ENCODE measurements at regions not wholly inside any gene's neighbourhood (a gene's known extent, or its start where the extent isn't known, plus 50 kb on each side); places are given as distances from the start of the nearest gene placed in this dataset.
"Not testable (repeated sequence)": the region's sequence is repeated elsewhere in the genome, so short reads cannot be mapped to it uniquely, and the experiment has no call there.

DNA sequence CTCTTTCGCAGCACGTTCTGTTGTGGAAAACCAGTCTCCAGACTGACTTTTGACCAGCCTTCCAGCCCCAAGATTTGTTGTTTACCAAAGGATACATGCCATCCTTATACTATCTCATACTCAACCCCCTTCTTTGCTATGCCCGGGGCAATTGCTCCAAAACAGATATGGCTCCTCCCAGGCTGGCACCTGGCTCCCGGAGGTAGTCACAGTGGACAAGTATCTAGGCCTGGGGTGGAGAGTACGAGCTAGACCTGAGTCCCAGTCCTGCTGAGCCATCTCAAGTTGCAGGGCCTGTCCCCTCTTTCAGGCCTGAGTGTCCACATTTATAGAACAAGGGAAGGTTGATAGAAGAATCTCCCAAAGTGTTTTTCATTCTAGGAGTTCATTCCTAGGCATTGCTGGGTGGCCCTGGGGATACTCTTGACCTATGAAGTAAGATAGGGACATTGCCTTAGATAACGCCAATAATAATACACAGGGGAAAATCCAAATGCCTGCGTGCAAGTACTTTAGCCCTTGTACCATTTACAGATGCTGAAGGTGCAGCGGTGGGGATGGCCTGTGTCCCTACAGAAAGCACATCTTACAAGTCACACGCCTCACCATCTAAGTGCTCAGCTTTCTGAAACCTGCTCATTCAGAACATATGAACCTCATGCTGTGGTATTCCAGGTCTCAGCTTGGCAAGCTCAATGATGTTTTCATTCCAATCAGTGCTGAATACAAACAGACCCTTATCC, 136.7 kb upstream of the MAMLD1 start:
- in situ Hi-C loops (cut with HindIII; ENCODE audit: low sequenced_read_pairs) = no loop called here
- no peak overlapping the region for H3K4me3 ChIP-seq (ENCODE audit: low read depth, low read length)
- TF ChIP-seq, protein P1, sequence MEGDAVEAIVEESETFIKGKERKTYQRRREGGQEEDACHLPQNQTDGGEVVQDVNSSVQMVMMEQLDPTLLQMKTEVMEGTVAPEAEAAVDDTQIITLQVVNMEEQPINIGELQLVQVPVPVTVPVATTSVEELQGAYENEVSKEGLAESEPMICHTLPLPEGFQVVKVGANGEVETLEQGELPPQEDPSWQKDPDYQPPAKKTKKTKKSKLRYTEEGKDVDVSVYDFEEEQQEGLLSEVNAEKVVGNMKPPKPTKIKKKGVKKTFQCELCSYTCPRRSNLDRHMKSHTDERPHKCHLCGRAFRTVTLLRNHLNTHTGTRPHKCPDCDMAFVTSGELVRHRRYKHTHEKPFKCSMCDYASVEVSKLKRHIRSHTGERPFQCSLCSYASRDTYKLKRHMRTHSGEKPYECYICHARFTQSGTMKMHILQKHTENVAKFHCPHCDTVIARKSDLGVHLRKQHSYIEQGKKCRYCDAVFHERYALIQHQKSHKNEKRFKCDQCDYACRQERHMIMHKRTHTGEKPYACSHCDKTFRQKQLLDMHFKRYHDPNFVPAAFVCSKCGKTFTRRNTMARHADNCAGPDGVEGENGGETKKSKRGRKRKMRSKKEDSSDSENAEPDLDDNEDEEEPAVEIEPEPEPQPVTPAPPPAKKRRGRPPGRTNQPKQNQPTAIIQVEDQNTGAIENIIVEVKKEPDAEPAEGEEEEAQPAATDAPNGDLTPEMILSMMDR (IDR thresholded peaks at IDR 0.05; ENCODE audit: low read depth, low read length, missing control alignments) = no peak
- no peak for DNase-seq (ENCODE audit: low read depth)

GRCh38 chrX:150227321-150227860, 135.7 kb upstream of the MAMLD1 start:
- TF ChIP-seq, protein P1 (IDR thresholded peaks at IDR 0.05; ENCODE audit: low read depth, low read length, missing control alignments) = no peak
- H3K4me3 ChIP-seq (ENCODE audit: low read depth, low read length) = no peak overlapping the region
- in situ Hi-C loops (cut with HindIII; ENCODE audit: low sequenced_read_pairs) = no loop called here
- no peak for DNase-seq (ENCODE audit: low read depth)

DNA sequence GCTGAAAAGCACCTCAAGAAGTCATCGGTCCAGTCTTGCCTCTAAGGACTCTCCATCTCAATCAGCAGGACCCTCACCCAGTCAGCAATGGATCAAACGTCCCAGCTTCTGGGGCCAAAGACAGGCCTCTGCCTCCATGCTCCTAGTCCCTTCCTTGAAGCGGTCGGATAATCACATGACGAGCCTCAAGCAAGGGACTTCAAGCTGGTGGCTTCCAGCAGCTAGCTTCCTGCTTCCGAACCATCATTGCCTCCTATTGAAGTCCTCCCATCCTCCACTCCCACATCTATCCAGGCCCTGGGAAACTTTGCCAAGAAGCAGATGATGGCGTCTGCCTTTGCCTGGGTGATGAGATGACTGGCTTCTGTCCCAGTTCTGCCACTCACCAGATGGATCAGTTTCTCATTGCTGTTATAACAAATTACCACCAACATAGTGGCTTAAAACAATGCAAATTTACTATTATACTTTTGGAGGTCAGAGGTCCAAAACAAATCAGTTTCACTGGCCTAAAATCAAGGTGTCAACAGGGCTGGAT, 135.2 kb upstream of the MAMLD1 start:
- no peak overlapping the region for H3K4me3 ChIP-seq (ENCODE audit: low read depth, low read length)
- no peak for DNase-seq (ENCODE audit: low read depth)
- TF ChIP-seq, protein P1 (IDR thresholded peaks at IDR 0.05; ENCODE audit: low read depth, low read length, missing control alignments) = no peak
- in situ Hi-C loops (cut with HindIII; ENCODE audit: low sequenced_read_pairs) = no loop called here

GRCh38 chrX:150228431-150228830, 134.7 kb upstream of the MAMLD1 start:
- no peak for DNase-seq (ENCODE audit: low read depth)
- in situ Hi-C loops (cut with HindIII; ENCODE audit: low sequenced_read_pairs) = no loop called here
- H3K4me3 ChIP-seq (ENCODE audit: low read depth, low read length) = no peak overlapping the region
- TF ChIP-seq, protein P1 (IDR thresholded peaks at IDR 0.05; ENCODE audit: low read depth, low read length, missing control alignments) = no peak

DNA sequence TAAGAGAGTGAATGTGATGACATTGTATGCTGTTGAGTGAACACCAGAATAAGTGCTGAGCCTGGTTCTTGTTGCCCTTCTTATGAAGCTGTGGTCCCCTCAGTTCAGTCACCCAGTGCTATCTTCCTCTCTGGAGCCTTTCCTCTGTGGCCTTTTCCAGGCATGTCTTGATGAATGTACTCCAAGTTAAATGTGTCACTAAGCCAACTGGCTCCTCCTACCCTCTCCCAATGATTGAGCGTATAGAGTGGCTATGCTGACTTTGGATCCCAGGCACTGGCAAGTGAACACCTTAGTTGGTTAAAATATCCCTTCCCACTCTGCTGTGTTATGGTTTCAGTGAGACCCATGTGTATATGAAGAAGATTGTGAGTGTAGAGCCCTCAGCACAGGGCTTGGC, 134.1 kb upstream of the MAMLD1 start:
- TF ChIP-seq, protein P1 (IDR thresholded peaks at IDR 0.05; ENCODE audit: low read depth, low read length, missing control alignments) = no peak
- DNase-seq (ENCODE audit: low read depth) = no peak
- in situ Hi-C loops (cut with HindIII; ENCODE audit: low sequenced_read_pairs) = no loop called here
- H3K4me3 ChIP-seq (ENCODE audit: low read depth, low read length) = no peak overlapping the region

- TF ChIP-seq, protein P1 (IDR thresholded peaks at IDR 0.05; ENCODE audit: low read depth, low read length, missing control alignments) = no peak
- DNase-seq (ENCODE audit: low read depth) = no peak
- in situ Hi-C loops (cut with HindIII; ENCODE audit: low sequenced_read_pairs) = no loop called here
- H3K4me3 ChIP-seq (ENCODE audit: low read depth, low read length) = no peak overlapping the region
Measured at GRCh38 chrX:150229481-150229880, 133.6 kb upstream of the MAMLD1 start.

DNA sequence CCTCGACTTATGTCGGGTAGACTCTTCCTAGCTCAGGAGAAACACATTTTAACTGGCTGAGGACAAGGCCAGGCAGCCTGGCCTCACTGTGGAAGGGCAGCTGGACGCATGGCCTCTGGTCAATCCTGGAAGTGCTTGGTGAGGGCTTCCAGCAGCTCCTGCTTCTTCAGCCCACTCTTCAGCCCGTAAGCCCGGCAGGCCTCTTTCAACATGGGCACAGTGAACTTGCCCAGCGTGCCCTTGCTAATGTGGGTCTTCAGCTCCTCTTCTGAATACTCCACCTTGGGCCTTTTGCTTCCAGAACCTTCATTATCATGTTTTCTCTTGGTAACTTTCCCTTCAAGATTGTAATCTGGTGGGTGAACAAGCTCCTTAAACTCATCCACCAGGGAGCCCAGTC, 132.2 kb upstream of the MAMLD1 start:
- DNase-seq (ENCODE audit: low read depth); in situ Hi-C loops (cut with HindIII; ENCODE audit: low sequenced_read_pairs); H3K4me3 ChIP-seq (ENCODE audit: low read depth, low read length): not testable (repeated sequence)

DNA sequence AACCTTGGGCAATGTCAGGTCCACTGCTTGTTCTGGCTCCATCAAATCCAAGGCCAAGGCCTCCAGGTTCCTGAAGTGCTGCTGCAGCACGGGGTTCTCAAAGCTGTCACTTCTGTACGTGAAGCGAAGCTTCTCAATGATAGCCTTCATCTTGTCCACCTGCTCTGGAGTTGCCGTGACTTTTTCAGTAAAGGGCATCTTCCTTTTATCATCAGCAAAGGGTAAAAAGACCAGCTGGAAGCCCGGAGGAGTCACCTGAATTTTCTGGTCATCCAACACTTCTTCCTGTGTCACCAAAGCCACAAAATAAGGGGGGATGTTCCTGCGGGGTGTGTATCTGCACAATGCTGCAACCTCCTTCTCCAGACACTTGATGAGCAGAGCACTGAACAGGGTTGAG, 131.7 kb upstream of the MAMLD1 start:
- in situ Hi-C loops (cut with HindIII; ENCODE audit: low sequenced_read_pairs); H3K4me3 ChIP-seq (ENCODE audit: low read depth, low read length): not testable (repeated sequence)

DNA sequence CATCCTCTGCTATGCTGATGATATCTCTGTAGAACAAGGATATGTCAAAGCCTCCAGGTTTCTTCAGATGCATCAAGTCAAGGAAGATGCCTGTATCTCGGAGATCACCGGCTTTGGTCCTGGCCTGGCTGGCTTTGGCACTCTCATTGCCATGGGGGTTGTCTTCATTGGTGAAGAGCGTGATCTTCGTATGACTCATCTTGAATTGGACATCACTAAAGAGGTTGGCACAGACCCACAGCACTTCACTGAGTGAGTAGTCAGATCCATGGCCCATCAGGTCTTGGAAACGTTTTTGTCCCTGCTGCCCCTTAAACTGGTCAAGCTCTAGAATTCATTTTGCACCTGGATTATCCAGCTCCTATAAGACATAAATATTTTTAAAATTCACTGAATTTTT, 130.9 kb upstream of the MAMLD1 start:
- in situ Hi-C loops (cut with HindIII; ENCODE audit: low sequenced_read_pairs); H3K4me3 ChIP-seq (ENCODE audit: low read depth, low read length); DNase-seq (ENCODE audit: low read depth): not testable (repeated sequence)

More for the DNA sequence above, 131.7 kb upstream of the MAMLD1 start:
- not testable (repeated sequence) for DNase-seq (ENCODE audit: low read depth)

Data from astrocyte of the cerebellum (primary cell).